Sciatic nerve (tissue), 2 donors: ENCODE measurements at regions not wholly inside any gene's neighbourhood (a gene's known extent, or its start where the extent isn't known, plus 50 kb on each side); places are given as distances from the start of the nearest gene placed in this dataset.
"Not testable (repeated sequence)": the region's sequence is repeated elsewhere in the genome, so short reads cannot be mapped to it uniquely, and the experiment has no call there.

ENCODE experiments used
- ATAC-seq: fragments of 200-7000 bp; cut with Tn5 transposase; one replicate; pipeline ENCODE4 v1.9.1; 2020; ENCODE audit warnings: mild to moderate bottlenecking, moderate library complexity
- DNase-seq: peaks from one replicate; pipeline ENCODE4 v3.0.0-alpha.2; 2020; ENCODE audit warnings: low spot score
- intact Hi-C: fragments of 100-400 bp; cut with DNase I; formaldehyde crosslinking; loops from one replicate; pipeline ENCODE4 v1.14.2; 2022
- donor health status: DM: no; HTN: no; CAD: no.
- donor health status: DM: no; HTN: no; CAD: no.

DNA sequence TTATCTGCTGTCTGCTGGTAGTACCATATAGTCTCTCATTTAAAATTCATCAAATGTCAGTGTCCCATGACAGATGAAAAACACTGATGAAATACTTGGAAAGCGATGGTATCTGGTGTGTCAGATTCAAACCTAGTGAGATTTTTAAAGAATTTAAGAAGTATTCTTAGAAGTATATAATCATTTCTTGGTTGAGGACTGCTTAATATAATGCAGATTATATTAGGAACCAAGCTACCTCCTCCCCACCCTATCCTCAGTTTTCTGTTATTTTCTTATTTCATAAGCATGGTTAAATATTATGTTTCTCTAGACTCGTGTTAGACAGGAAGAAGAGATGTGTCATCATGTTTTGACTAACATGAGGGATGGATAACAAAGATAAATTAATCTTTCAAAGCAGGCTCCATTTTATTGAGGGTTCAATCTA, 118.5 kb downstream of the GLUD2 start:
- no peak for DNase-seq
- no peak for ATAC-seq
- intact Hi-C loops = no loop called here

DNA sequence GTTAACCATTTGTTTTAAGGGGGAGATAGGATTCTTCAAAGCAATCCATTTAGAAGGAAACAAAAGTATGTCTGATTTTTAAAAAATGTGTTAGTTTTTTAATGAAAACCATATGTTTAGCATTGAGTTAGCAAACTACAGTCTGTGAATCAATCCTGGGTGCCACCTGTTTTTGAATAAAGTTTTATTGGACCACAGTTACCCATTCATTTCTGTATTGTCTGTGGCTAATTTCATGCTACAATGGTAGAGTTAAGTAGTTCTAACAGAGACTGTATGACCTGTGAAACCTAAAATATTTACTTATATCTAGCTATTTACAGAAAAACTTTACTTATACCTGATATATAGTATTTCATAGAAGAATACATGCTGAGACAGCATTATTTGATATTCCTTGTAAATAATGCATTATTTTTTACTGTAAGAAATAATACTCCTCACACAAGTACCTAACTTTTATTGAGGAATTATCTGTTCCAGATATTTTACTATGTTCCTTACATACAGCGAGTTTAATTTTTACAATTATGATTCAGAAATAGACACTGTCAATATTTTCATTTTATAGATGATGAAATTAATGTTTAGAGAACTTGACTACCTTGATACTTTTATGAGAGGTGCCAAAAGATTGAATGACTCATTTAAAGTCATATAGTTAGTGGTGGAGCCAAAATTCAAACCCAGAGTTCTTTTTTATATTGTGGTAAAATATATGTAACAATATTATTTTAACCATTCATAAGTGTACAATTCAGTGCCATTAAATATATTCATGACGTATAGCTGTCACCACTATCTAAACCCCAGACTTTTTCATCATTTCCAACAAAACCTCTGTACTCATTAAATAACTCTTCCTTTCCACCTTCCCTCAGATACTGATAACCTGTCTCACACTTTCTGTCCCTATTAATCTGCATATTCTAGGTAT, 122.0 kb downstream of the GLUD2 start:
- intact Hi-C loops = no loop called here
- no peak for DNase-seq
- no peak for ATAC-seq

DNA sequence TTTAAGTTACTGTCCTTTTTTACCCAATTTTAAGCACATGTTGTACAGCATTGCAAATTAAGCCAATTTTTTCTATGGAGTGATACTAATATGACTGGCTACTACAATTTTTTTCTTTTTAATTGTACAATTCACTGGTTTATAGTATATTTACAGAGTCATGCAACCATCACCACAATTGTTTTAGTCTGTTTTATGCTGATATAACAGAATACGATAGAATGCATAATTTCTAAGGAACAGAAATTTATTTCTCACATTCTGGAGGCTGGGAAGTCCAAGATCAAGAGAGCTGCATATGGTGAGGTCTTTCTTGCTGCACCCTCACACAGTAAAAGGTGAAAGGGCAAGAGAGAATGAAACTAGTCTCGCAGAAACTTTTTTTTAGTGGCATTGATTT, 125.3 kb downstream of the GLUD2 start:
- ATAC-seq = no peak
- DNase-seq = no peak
- intact Hi-C loops = no loop called here

DNA sequence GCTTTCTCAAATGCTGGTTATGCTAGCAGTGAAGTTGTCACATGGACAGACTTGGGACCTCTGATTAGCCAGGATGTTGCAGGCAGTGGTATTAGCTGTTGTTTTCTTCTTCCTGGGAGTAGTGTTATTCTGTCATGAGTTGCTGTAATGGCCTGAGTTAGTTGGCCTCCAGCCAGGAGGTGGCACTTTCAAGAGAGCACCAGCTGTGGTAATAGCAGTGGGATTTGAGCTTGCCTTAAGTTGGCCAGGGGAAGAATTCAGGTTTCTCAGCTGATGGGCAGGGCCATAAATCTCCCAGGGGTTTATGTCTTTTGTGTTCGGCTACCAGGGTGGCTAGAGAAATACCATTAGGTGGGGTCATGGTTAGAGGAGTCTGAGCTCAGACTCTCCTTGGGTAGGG, 132.6 kb downstream of the GLUD2 start:
- ATAC-seq = no peak
- no peak for DNase-seq
- intact Hi-C loops = no loop called here

DNA sequence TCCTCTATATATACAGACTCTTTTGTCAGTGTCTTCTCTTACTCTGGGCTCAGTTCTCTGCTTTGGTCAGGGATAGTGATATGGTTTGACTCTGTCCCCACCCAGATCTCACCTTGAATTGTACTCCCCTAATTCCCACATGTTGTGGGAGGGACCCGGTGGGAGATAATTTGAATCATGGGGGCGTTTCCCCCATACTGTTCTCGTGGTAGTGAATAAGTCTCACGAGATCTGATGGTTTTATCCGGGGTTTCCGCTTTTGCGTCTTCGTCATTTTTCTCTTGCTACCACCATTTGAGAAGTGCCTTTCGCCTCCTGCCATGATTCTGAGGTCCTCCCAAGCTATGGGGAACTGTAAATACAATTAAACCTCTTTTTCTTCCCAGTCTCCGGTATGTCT, 144.4 kb downstream of the GLUD2 start:
- intact Hi-C loops = no loop called here
- no peak for ATAC-seq
- DNase-seq = no peak

DNA sequence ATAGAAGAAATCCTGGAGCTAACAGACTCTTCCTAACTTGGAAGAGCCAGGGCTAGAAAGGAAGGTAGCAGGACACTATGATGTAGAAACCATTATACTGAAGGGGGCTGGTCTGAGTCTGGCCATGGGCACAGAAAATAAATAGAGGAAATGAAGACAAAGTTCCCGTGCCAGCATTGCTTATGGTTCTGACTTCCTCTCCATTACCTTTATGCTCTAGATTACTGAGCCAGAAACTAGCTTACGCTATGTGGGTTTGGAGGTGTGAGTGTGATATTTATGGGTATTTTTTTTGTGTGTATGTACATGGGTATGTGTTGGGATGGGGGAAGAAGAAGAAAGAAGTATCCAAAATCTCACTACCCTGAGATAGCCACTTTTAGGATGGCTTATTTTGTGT, 148.3 kb downstream of the GLUD2 start:
- intact Hi-C loops = no loop called here
- ATAC-seq (no peak), DNase-seq (no peak)

DNA sequence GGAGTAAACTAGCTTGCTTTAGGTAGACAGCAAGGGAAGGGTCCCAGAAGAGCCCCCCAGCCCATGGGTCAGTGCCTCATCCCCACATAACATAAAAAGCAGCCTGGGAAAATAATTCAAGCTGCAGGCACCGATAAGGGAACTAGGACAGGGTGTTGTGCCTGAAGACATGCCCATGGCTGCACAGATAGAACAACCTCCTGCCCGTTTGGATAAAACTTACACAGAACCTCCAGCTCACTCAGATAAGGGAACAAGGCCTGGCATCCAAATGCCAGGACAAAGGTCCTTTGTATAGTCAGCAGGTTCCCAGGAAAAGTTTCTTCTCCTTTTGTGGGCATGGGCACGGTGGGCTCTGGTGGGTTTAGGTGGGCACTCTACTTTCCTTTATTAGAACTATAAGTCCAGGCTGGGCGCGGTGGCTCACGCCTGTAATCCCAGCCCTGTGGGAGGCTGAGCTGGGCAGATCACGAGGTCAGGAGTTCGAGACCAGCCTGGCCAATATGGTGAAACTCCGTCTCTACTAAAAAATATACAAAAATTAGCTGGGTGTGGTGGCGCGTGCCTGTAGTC, 149.5 kb downstream of the GLUD2 start:
- DNase-seq, intact Hi-C loops, ATAC-seq: not testable (repeated sequence)

DNA sequence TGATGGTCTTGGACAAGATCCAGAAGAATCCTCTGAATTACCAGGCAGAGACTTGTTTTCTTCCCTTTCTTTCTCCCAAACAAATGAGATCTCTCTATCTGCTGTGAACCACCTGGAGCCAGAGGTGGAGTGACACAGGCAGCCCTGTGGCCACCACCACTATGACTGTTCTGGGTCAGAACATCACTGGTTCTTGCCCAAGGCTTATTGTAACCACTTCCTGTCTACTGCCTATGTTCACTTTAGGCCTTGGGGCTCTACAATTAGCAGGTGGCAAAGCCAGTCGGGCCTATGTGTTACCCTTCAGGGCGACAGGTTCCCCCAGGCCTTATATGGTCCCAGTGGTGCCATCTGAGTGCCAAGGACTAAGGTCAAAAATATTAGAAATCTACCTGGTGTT, 161.2 kb downstream of the GLUD2 start:
- intact Hi-C loops = no loop called here

DNA sequence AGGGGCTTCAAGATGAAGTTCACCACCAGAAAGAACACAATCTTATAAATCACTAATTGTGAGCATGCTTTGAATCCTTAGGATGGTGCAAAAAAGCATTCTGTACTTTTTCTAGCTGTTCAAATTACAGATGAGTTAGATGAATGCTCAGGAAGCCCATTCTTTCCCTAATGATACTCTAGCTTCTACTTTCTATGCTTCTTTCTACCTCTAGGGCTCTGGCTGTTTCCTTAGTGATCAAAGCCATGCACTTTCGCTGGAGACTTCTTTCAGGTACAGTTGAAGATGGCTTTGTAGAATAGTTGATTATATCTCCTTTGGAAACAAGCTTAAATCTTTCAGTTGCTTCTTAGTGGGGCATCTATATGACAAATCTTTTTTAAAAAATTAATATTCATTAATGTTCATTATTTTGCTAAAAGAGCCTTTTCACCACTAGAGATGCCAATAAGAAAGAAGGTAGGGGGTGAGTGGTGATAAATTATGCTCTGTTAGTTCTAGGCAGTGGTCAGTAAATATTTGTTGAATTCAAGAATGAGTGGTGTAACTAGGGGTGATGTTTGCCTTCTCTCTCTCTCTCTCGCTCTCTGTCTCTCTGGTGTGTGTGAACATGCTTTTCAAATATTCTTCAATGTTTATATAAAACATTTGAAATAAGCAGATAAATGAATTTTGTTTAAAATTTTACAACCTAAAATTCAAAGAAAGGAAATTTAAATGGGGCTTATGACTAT, 169.4 kb downstream of the GLUD2 start:
- no peak for ATAC-seq
- DNase-seq = no peak
- intact Hi-C loops = no loop called here

More for the DNA sequence above, 161.2 kb downstream of the GLUD2 start:
- no peak for DNase-seq
- no peak for ATAC-seq

DNA sequence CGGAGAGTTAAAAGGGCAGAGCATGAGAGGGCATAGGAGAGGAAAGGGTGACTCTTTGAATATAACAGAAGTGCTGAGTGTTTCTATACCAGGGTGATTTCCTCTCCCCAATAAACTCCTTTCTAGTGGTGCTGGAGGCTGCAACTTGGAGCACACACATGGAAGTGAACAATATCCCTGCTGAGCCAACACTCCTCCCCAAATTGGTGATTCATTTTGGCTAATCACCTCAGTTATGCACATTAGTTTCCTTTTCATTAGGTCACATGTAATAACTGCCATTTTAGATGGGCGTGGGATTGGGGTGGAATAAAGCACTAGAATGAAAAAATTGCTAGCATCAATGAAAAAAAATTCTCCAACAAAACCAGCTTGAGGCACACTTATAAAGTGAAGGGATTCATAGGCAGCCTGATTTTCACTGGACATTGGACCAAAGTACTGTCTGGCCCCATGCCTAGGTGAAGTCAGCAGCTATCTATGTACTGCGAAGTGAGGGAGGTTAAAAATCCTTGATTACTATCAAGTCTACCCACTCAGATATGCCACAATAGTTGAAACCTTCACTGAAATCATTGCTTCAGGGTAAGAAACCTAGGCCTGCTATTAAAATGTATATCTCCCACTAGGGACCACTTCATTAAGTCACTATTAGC, 174.0 kb downstream of the GLUD2 start:
- DNase-seq = no peak
- intact Hi-C loops = no loop called here
- no peak for ATAC-seq

DNA sequence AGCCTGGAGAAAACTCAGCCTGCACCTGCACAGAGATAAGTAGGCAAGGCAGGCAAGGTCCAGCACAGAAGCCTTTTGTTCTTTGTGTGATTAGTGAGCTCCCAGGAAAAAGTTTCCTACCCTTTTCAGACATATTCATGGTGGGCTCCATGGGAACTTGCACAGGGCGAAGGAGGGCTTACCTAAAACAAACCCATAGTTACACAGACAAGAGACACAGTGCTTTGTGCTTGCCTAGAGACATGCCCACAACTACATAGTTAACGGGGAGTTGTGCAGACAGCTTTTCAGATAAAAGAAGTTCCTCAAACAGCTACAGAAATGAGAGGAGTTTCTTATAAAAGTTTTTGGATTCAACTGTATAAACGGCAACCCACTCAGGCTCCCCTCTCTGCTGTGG, 180.5 kb downstream of the GLUD2 start:
- DNase-seq = no peak
- no peak for ATAC-seq
- intact Hi-C loops = loop anchor here (5.0 kb wide), 1 partner anchor 1591 kb away; no protein-coding TSS in a partner anchor

DNA sequence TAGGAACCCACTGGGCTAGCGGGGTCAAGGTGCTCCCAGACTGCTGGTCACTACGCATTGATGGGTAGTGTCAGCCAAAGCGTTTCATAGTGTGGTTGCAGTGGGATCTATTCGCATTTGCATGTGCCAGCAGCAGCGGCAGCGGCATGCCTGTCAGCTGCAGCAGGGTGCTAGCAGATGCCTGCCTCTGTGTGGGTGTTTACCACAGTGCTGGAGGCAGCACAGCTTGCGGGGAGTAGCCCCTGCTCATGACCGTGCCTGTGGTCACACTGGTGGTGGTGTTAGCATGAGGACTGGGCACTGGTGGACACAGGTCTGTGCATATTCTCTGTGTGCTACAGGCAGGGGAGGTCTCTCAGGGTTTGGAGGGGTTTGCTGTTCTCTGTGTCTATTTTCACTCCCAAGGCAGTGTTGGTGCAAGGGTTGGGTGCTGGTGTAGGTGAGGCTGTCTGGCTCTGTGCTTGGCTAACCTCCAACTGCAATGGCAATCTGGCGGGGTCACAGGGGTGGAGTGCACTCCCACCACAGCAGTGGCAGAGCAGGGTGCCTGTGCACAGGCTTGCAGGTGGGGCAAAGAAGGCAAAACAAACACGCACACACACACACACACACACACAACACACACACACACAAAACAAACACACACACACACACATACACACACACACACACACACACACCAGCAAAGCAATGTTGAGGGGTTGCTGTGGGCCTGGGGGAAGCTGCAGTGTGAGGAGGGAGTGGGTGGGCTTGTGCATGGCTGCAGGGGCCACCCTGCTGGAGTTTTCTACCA, 184.4 kb downstream of the GLUD2 start:
- DNase-seq (no peak), ATAC-seq (no peak)
- intact Hi-C loops = no loop called here

DNA sequence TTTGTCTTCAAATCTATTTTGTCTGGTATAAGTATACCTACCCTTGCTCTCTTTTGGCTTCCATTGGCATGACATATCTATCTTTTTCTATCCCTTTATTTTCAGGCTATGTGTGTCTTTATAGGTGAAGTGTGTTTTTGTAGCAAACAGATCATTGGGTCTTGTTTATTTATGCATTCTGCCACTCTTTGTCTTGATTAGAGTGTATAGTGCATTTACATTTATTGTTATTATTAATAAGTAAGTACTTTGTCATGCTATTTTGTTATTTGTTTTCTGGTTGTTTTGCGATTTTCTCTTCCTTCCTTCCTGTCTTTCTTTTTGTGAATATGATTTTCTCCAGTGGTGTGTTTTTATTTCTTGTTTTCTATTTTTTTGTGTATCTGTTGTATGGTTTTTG, 188.6 kb downstream of the GLUD2 start:
- DNase-seq (no peak), ATAC-seq (no peak)
- intact Hi-C loops = no loop called here

DNA sequence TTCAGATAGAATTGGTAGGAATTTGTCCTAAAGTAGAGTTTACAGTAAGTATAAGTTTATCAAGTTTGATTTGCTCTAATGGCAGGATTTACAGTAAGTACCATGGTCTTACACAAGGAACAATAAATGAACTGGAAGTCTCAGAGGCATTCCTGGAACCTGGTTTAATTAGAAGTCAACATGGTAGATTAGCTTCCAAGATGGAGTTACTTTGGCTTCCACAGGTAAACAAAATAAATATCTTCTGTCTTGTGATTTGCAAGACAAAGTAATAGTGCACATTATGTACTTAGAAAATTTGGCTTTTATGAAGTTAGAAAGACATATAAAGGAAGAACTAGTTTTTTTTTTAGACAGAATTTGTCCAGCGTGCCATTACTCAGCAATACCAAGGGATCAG, 190.7 kb downstream of the GLUD2 start:
- ATAC-seq (no peak), DNase-seq (no peak)
- intact Hi-C loops = no loop called here

DNA sequence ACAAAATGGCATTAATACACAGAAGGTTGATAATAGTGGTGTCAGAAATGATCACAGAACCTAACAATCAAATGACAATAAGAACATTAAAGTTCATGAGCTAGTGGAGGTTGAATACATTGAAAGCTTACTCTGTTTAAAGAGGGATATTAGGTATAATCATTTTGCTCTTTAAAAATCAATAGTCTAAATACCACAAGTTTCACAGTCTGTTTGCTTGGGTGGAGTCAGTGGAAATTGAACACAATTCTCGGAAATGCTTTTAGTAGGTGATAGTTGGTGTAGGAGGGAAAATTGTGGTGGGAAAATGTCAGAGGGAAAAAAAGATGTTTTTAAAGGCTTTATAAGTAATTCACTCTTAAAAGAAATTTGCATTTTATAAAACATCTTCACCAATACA, 197.1 kb downstream of the GLUD2 start:
- DNase-seq (no peak), ATAC-seq (no peak)
- intact Hi-C loops = no loop called here

DNA sequence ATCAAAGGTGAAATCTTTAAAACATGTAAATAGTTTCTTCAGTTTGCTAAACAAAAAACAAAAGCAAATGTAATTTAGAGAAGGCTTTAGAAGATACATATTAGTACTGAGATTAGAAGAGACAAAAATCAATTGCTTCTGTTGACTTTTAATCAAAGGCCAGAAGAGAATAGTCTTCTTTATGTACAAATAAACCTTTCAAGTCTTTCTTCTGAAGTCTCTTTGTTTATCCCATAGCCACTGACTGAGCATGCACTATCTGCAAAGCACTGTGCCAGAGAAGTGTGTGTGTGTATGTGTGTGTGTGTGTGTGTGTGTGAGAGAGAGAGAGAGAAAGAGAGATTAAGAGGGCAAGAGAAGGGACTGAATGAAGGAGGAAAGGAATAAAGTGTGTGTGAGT, 198.4 kb downstream of the GLUD2 start:
- ATAC-seq (no peak), DNase-seq (no peak)
- intact Hi-C loops = no loop called here

DNA sequence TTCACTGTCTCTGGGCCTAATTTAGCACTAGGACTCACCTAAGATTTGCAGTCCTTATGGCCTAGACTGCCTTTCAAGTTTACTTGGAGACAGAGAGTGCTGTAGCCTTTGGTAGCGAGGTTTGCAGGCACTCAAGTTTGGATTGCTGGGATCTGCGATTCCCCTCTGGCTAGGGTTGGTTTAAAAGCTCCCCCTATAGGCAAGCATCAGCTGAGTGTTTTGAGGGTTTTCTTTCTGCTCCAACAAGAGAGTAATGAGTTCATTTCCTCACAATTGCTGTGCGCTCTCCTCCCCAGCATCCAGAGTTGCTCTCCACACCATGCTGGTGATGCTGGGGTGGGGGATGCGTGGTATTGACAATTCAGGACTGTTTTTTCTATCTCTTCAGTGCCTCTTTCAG, 206.9 kb downstream of the GLUD2 start:
- DNase-seq (no peak), ATAC-seq (no peak)
- intact Hi-C loops = no loop called here

DNA sequence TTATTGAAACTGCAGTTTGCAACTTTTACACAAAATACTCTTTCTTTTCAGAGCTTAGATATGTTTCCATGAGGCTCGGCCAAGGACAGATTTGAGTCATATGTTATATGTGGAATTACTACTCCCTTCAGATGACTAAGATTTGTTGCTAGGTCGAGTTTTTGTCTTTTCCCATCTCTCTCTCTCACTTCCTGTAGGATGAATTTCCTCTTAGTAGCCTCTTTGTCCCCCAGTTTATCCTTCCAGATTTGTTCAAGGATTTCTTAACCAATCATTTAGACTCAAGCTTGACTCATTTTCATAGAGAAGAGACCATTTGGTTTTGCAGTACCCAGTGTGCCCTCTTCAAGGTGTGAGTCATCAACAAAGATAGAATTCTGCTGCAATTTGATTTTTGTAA, 209.2 kb downstream of the GLUD2 start:
- ATAC-seq = no peak
- intact Hi-C loops = no loop called here

DNA sequence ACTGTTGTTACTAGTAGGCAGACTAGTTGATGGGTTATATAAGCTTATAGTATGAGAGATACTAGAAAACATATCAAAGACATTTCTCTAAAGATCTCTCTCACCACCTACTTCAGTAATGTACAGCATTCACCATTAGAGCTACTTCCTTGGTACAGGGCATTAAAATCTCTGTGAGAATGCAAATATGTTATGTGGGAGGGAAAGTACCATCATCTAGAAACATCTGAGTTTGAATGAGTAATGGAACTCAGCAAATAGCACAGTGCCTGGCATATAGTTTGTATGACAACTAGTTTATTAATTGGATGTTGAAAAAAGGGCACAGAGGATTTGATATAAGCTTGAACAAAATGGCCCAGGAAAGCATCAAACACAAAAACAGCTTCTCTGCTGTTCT, 211.1 kb downstream of the GLUD2 start:
- intact Hi-C loops = no loop called here
- no peak for DNase-seq
- ATAC-seq = no peak

More for the DNA sequence above, 209.2 kb downstream of the GLUD2 start:
- DNase-seq = no peak
